Neural progenitor cell (in vitro differentiated cells): ENCODE measurements at regions not wholly inside any gene's neighbourhood (a gene's known extent, or its start where the extent isn't known, plus 50 kb on each side); places are given as distances from the start of the nearest gene placed in this dataset.

Source experiments
- DNase-seq: peaks from one replicate; pipeline ENCODE4 v3.0.0-alpha.2; 2016; ENCODE audit warnings: low spot score
- H2AFZ ChIP-seq: fragments of 200-600 bp; sonication (generic); replicated peaks from 2 replicates; pipeline ENCODE4 v1.6.1; 2016; ENCODE audit warnings: antibody characterized with exemption
- H3F3A ChIP-seq: fragments of 200-600 bp; sonication (generic); 2 replicates; pipeline ENCODE4 v1.6.1; 2016; ENCODE audit warnings: antibody characterized with exemption, low read depth
- H3K27ac ChIP-seq: fragments of 200-600 bp; sonication (generic); 2 replicates; pipeline ENCODE4 v1.5.1; 2016; ENCODE audit warnings: mild to moderate bottlenecking
- H3K27me3 ChIP-seq: fragments of 200-600 bp; sonication (generic); 2 replicates; pipeline ENCODE4 v1.6.1; 2016; ENCODE audit warnings: mild to moderate bottlenecking, moderate library complexity
- H3K36me3 ChIP-seq: fragments of 200-600 bp; sonication (generic); 2 replicates; pipeline ENCODE4 v1.5.1; 2016
- H3K4me1 ChIP-seq: fragments of 200-600 bp; sonication (generic); 2 replicates; pipeline ENCODE4 v1.6.1; 2016; ENCODE audit warnings: mixed run types
- H3K4me2 ChIP-seq: fragments of 200-600 bp; sonication (generic); 2 replicates; pipeline ENCODE4 v1.6.1; 2016
- H3K4me3 ChIP-seq: fragments of 200-600 bp; sonication (generic); 2 replicates; pipeline ENCODE4 v1.5.1; 2016
- H3K79me2 ChIP-seq: fragments of 200-600 bp; sonication (generic); 2 replicates; pipeline ENCODE4 v1.6.1; 2016; ENCODE audit warnings: low read depth
- H3K9ac ChIP-seq: fragments of 200-600 bp; sonication (generic); 2 replicates; pipeline ENCODE4 v1.6.1; 2016
- H3K9me3 ChIP-seq: fragments of 200-600 bp; sonication (generic); 2 replicates; pipeline ENCODE4 v1.5.1; 2016; ENCODE audit warnings: low read depth
- H4K20me1 ChIP-seq: fragments of 200-600 bp; sonication (generic); 2 replicates; pipeline ENCODE4 v1.6.1; 2016; ENCODE audit warnings: low read depth
- H3K27ac Mint-ChIP-seq: 3 replicates; pipeline ENCODE4 v1.8.0; 2021; ENCODE audit warnings: mixed read lengths
- H3K27me3 Mint-ChIP-seq: 2 replicates; pipeline ENCODE4 v1.8.0; 2022; ENCODE audit warnings: low read depth, mild to moderate bottlenecking, inconsistent platforms, moderate library complexity, mixed read lengths; ENCODE audit not compliant: insufficient read depth
- H3K36me3 Mint-ChIP-seq: 3 replicates; pipeline ENCODE4 v1.8.0; 2021; ENCODE audit warnings: mixed read lengths
- H3K4me1 Mint-ChIP-seq: 3 replicates; pipeline ENCODE4 v1.8.0; 2021; ENCODE audit warnings: mixed read lengths
- H3K4me3 Mint-ChIP-seq: 3 replicates; pipeline ENCODE4 v1.8.0; 2021; ENCODE audit warnings: mild to moderate bottlenecking, moderate library complexity, mixed read lengths
- H3K9me3 Mint-ChIP-seq: 3 replicates; pipeline ENCODE4 v1.8.0; 2020; ENCODE audit warnings: mixed read lengths
- CTCF ChIP-seq: fragments of 200-600 bp; sonication (generic); IDR thresholded peaks from 2 replicates; pipeline ENCODE4 v1.5.1; 2017; ENCODE audit warnings: antibody characterized with exemption, mild to moderate bottlenecking
- EZH2 ChIP-seq: fragments of 200-600 bp; sonication (generic); IDR thresholded peaks from 2 replicates; pipeline ENCODE4 v1.6.1; 2017; ENCODE audit warnings: antibody characterized with exemption, mild to moderate bottlenecking, moderate library complexity
- EZH2phosphoT487 ChIP-seq: fragments of 200-600 bp; sonication (generic); IDR thresholded peaks from 2 replicates; pipeline ENCODE4 v1.6.1; 2017; ENCODE audit warnings: antibody characterized with exemption

GRCh38 chrX:131729295-131729694 is 185.4 kb downstream of the OR13H1 start:
- Histone ChIP-seq H2AFZ (no peak overlapping the region), H3K4me2 (no peak overlapping the region), H3K4me3 (no peak overlapping the region), H3K36me3 (peaks cover 4% of the 10 kb centered on the region), H3K4me1 (no peaks in the 10 kb centered on the region), H4K20me1 (no peaks in the 10 kb centered on the region), H3K9me3 (no peaks in the 10 kb centered on the region), H3F3A (no peaks in the 10 kb centered on the region), H3K9ac (no peak overlapping the region), H3K27ac (no peak overlapping the region), H3K79me2 (no peaks in the 10 kb centered on the region), H3K27me3 (no peaks in the 10 kb centered on the region)
- DNase-seq, result no peak
- H3K36me3 Mint-ChIP-seq, result peaks cover 52% of the 10 kb centered on the region
- peaks cover 27% of the 10 kb centered on the region for H3K9me3 Mint-ChIP-seq
- TF ChIP-seq CTCF, result no peak
- no peak for TF ChIP-seq EZH2phosphoT487
- no peak for TF ChIP-seq EZH2
- no peaks in the 10 kb centered on the region for H3K4me1 Mint-ChIP-seq
- H3K27ac Mint-ChIP-seq, result no peak overlapping the region
- no peak overlapping the region for H3K4me3 Mint-ChIP-seq
- H3K27me3 Mint-ChIP-seq, result no peaks in the 10 kb centered on the region

- DNase-seq, result no peak
- Mint-ChIP-seq H3K27me3 (no peaks in the 10 kb centered on the region), H3K36me3 (peaks cover 39% of the 10 kb centered on the region), H3K4me3 (no peak overlapping the region), H3K9me3 (peaks cover under 1% of the 10 kb centered on the region), H3K4me1 (no peaks in the 10 kb centered on the region), H3K27ac (no peak overlapping the region)
- H3K27me3 ChIP-seq, result no peaks in the 10 kb centered on the region
- no peaks in the 10 kb centered on the region for H3K79me2 ChIP-seq
- H3K4me1 ChIP-seq, result no peaks in the 10 kb centered on the region
- H3K9ac ChIP-seq, result no peak overlapping the region
- H3K4me3 ChIP-seq, result no peak overlapping the region
- no peak overlapping the region for H3K4me2 ChIP-seq
- peaks cover 4% of the 10 kb centered on the region for H3K36me3 ChIP-seq
- no peak overlapping the region for H2AFZ ChIP-seq
- no peaks in the 10 kb centered on the region for H4K20me1 ChIP-seq
- H3F3A ChIP-seq, result no peaks in the 10 kb centered on the region
- no peak for TF ChIP-seq EZH2
- no peak for TF ChIP-seq CTCF
- no peak for TF ChIP-seq EZH2phosphoT487
- H3K9me3 ChIP-seq, result no peaks in the 10 kb centered on the region
- H3K27ac ChIP-seq, result no peak overlapping the region
These were observed 190.7 kb downstream of the OR13H1 start for GRCh38 chrX:131734621-131735020.

GRCh38 chrX:131735127-131735526 is 191.3 kb downstream of the OR13H1 start:
- H4K20me1 ChIP-seq, result no peaks in the 10 kb centered on the region
- no peak for TF ChIP-seq EZH2phosphoT487
- no peak for TF ChIP-seq EZH2
- TF ChIP-seq CTCF, result no peak
- Mint-ChIP-seq H3K4me1 (no peaks in the 10 kb centered on the region), H3K4me3 (no peak overlapping the region), H3K27me3 (no peaks in the 10 kb centered on the region), H3K27ac (no peak overlapping the region), H3K9me3 (peaks cover 5% of the 10 kb centered on the region), H3K36me3 (peaks cover 43% of the 10 kb centered on the region)
- H3K9me3 ChIP-seq, result no peaks in the 10 kb centered on the region
- H3K4me2 ChIP-seq, result no peak overlapping the region
- DNase-seq, result no peak
- H3K36me3 ChIP-seq, result peaks cover 4% of the 10 kb centered on the region
- H3K4me3 ChIP-seq, result no peak overlapping the region
- no peaks in the 10 kb centered on the region for H3K27me3 ChIP-seq
- H3K9ac ChIP-seq, result no peak overlapping the region
- H3K4me1 ChIP-seq, result no peaks in the 10 kb centered on the region
- H3F3A ChIP-seq, result no peaks in the 10 kb centered on the region
- no peak overlapping the region for H3K27ac ChIP-seq
- H3K79me2 ChIP-seq, result no peaks in the 10 kb centered on the region
- no peak overlapping the region for H2AFZ ChIP-seq
